NT2/D1 (cell line): ENCODE measurements at regions not wholly inside any gene's neighbourhood (a gene's known extent, or its start where the extent isn't known, plus 50 kb on each side); places are given as distances from the start of the nearest gene placed in this dataset.

Source experiments
- SUZ12 ChIP-seq: IDR thresholded peaks from 2 replicates; pipeline ENCODE4 v1.6.1; 2011; ENCODE audit not compliant: insufficient read length, insufficient read depth; ENCODE audit errors: extremely low read depth
- YY1 ChIP-seq: IDR thresholded peaks from 2 replicates; pipeline ENCODE4 v1.6.1; 2011; ENCODE audit not compliant: insufficient read length, insufficient read depth
- ZNF274 ChIP-seq: IDR thresholded peaks from 2 replicates; pipeline ENCODE4 v1.6.1; 2011; ENCODE audit warnings: mild to moderate bottlenecking, low read depth, low read length

- TF ChIP-seq ZNF274 (no peak), YY1 (no peak), SUZ12 (no peak)
Measured at GRCh38 chr7:70884440-70884764, 247.5 kb upstream of the GALNT17 start.
